ENCODE measurements at regions not wholly inside any gene's neighbourhood (a gene's known extent, or its start where the extent isn't known, plus 50 kb on each side); places are given as distances from the start of the nearest gene placed in this dataset.
"Not testable (repeated sequence)": the region's sequence is repeated elsewhere in the genome, so short reads cannot be mapped to it uniquely, and the experiment has no call there.

DNA sequence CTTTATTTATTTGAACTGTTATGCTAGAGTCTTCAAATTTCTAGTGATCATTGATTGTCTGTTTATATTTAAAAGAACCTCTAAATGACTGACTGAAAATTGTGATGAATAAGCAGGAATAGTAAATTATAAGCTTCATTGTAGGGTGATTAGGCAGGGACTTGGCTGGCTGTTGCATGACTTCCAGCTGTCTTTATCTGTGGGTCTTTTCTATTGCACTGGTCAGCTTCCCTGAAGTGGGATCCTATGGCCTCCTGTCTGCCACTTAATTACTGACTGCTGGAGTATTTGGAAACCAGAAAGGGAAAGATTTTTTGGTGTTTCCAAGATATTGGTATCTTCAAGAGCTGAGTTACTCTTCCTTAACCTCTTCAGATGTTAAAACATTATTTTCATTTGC lies 123.0 kb upstream of the CCNH start:
- Histone ChIP-seq H3K9me3 (ENCODE audit: control insufficient read depth, low read depth, low read length) (no peaks in the 10 kb centered on the region), H3K27me3 (ENCODE audit: control insufficient read depth, insufficient read depth, low read length) (no peaks in the 10 kb centered on the region), H3K27ac (ENCODE audit: low read length) (no peak overlapping the region), H3K4me3 (ENCODE audit: low read length) (no peak overlapping the region), H3K4me1 (ENCODE audit: control insufficient read depth, insufficient read depth, low read length) (no peaks in the 10 kb centered on the region), H3K36me3 (ENCODE audit: control insufficient read depth, insufficient read depth, low read length) (no peaks in the 10 kb centered on the region)
- DNase-seq: no peak

DNA sequence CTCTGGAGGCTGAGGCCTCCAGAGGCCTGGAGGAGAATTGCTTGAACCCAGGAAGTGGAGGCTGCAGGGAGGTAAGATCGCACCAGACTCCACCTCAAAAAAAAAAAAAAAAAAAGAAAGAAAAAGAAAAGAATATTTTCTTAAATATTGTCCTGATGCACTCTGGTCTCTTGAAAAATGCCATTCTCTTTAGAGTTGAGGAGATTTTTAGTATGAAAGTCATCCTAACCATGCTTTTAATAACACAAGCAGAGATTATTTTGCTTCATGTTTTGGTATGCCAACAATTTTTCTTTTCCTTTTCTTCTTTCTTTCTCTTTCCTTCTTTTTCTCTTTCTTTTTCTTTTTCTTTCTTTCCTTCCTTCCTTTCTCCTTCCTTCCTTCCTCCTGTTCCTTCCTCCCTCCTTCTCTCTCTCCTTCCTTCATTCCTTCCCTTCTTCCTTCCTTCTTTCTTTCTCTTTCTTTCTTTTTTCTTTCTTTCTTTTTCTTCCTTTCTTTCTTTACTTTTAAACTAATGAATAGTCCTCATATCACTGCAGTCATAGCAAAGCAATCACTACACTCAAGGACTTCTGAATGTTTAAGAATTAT lies 116.9 kb upstream of the CCNH start:
- Histone ChIP-seq H3K9me3 (ENCODE audit: control insufficient read depth, low read depth, low read length) (no peaks in the 10 kb centered on the region), H3K27me3 (ENCODE audit: control insufficient read depth, insufficient read depth, low read length) (no peaks in the 10 kb centered on the region), H3K4me3 (ENCODE audit: low read length) (no peak overlapping the region), H3K27ac (ENCODE audit: low read length) (no peak overlapping the region), H3K4me1 (ENCODE audit: control insufficient read depth, insufficient read depth, low read length) (no peaks in the 10 kb centered on the region), H3K36me3 (ENCODE audit: control insufficient read depth, insufficient read depth, low read length) (no peaks in the 10 kb centered on the region)
- 100% methylated on average over 1 of the region's 1 CpG for WGBS (ENCODE audit: insufficient coverage, low lambda C conversion rate)
- DNase-seq: no peak

DNA sequence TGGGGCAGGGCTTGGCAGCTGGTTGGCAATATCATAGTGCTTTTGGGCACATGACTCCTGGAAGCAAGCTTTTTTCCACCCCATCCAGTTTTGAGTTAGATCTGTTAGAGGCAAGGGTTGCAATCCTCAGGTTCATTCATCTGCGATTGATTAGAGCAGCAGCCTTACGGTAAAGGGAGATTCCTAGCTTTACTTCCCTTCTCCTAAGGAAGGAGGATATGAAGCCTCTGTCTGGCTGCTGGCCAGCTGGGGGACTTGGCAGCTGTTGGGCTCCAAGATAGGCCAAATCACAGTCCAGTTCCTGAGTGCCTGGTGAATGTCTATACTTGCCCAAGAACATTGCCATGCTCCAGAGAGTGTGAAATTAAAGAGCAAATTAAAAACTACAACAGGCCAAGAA lies 113.4 kb upstream of the CCNH start:
- Histone ChIP-seq H3K27ac (ENCODE audit: low read length) (no peak overlapping the region), H3K4me1 (ENCODE audit: control insufficient read depth, insufficient read depth, low read length) (no peaks in the 10 kb centered on the region), H3K36me3 (ENCODE audit: control insufficient read depth, insufficient read depth, low read length) (no peaks in the 10 kb centered on the region), H3K9me3 (ENCODE audit: control insufficient read depth, low read depth, low read length) (no peaks in the 10 kb centered on the region), H3K27me3 (ENCODE audit: control insufficient read depth, insufficient read depth, low read length) (no peaks in the 10 kb centered on the region), H3K4me3 (ENCODE audit: low read length) (no peak overlapping the region)
- no peak for DNase-seq
- no CpG with 5 or more reads among the region's 2 CpGs for WGBS (ENCODE audit: insufficient coverage, low lambda C conversion rate)

DNA sequence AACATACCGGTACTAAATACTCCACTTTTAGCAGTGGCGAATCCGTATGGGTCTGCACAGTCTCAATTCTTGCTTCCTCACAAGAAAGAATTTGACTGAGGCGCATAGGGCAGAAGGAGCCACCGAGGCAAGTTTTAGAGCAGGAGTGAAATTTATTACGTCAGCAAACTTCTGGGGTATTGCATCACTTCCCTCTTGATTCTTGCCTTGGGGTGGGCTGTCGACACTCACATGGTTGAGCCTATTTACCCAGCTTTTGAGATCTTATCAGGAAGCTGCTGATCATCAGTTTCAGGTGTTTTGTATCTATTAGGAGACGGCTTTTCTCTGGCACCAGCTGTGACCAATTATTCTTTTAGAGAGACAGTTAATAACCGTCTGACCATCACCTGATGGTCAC lies 111.5 kb upstream of the CCNH start:
- Histone ChIP-seq H3K9me3 (ENCODE audit: control insufficient read depth, low read depth, low read length) (no peaks in the 10 kb centered on the region), H3K27me3 (ENCODE audit: control insufficient read depth, insufficient read depth, low read length) (no peaks in the 10 kb centered on the region), H3K27ac (ENCODE audit: low read length) (no peak overlapping the region), H3K4me3 (ENCODE audit: low read length) (no peak overlapping the region), H3K36me3 (ENCODE audit: control insufficient read depth, insufficient read depth, low read length) (no peaks in the 10 kb centered on the region), H3K4me1 (ENCODE audit: control insufficient read depth, insufficient read depth, low read length) (no peaks in the 10 kb centered on the region)
- WGBS (ENCODE audit: insufficient coverage, low lambda C conversion rate): no CpG with 5 or more reads among the region's 9 CpGs
- no peak for DNase-seq

DNA sequence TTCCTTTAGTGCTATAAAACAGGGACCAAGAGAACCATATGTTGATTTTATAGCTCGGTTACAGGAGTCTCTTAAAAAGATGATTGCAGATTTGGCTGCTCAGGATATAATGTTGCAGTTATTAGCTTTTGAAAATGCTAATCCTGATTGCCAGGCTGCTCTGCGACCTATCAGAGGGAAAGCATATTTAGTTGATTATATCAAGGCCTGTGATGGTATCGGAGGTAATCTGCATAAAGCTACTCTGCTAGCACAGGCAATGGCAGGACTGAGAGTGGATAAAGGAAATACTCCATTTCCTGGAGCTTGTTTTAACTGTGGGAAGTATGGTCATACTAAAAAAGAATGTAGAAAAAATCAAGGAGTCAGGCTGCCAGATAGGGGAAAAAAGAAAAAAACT lies 99.0 kb upstream of the CCNH start:
- no CpG with 5 or more reads among the region's 3 CpGs for WGBS (ENCODE audit: insufficient coverage, low lambda C conversion rate)
- H3K36me3 ChIP-seq (ENCODE audit: control insufficient read depth, insufficient read depth, low read length); H3K27me3 ChIP-seq (ENCODE audit: control insufficient read depth, insufficient read depth, low read length); H3K4me1 ChIP-seq (ENCODE audit: control insufficient read depth, insufficient read depth, low read length); H3K9me3 ChIP-seq (ENCODE audit: control insufficient read depth, low read depth, low read length); H3K27ac ChIP-seq (ENCODE audit: low read length); H3K4me3 ChIP-seq (ENCODE audit: low read length); DNase-seq: not testable (repeated sequence)

DNA sequence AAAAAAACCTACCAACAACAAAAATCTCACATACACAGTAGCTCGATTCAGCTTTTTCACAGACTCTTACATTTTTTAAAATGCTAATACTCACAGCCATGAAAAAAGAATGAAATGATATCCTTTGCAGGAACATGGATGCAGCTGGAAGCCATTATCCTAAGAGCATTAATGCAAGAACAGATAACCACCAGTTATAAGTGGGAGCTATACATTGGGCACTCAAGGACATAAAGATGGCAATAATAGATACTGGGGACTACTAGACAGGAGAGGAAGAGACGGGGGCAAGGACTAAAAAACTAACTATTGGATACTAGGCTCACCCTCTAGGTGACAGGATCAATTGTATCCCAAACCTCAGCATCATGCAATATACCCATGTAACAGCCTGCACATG lies 90.3 kb upstream of the CCNH start:
- Histone ChIP-seq H3K27me3 (ENCODE audit: control insufficient read depth, insufficient read depth, low read length) (no peaks in the 10 kb centered on the region), H3K9me3 (ENCODE audit: control insufficient read depth, low read depth, low read length) (no peaks in the 10 kb centered on the region), H3K36me3 (ENCODE audit: control insufficient read depth, insufficient read depth, low read length) (no peaks in the 10 kb centered on the region), H3K4me1 (ENCODE audit: control insufficient read depth, insufficient read depth, low read length) (no peaks in the 10 kb centered on the region), H3K27ac (ENCODE audit: low read length) (no peak overlapping the region), H3K4me3 (ENCODE audit: low read length) (no peak overlapping the region)
- no peak for DNase-seq
- WGBS (ENCODE audit: insufficient coverage, low lambda C conversion rate): 57% methylated on average over 1 of the region's 2 CpGs

DNA sequence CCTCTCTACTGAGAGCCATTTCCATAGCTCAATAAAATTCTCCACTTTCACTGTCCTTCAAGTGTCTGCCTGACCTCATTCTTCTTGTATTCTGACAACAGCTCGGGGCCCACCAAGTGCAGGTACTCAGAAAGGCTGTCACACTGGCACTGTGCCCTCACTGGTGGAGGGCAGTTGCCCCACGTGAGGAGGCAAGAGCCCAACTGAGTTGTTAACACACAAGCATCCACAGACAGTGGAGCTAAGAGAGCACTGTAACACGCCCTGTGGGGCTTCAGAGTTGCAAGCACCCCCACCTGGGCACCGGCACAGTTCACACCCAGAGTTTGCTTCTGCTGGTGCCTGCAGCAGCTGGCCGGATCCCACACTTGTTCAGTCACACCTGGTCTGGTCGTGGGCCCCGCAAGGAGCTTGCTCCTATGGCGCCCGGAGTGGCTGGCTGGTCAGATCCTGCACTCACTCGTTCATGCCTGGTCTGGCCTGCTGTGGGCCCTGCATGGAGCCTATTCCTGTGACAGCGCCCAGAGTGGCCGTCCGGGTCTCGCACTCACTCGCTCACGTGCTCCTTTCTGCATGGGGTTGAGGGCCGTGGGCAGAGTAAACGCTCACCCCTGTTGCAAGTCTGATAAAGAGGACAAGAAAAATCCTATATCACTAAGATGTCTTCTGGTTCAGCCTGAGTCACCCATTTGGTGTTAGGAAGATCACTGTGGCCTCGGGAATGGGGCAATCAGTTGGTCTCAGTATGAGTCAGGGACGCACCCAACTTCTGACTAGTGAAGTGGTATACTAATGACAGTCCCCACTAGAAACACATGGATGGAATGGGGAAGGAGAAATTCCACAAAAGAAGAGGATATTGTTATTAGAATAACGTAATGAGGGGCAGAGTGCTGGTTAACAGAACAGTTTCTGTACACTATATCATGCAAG lies 87.0 kb upstream of the CCNH start:
- H3K36me3 ChIP-seq (ENCODE audit: control insufficient read depth, insufficient read depth, low read length): no peaks in the 10 kb centered on the region
- H3K9me3 ChIP-seq (ENCODE audit: control insufficient read depth, low read depth, low read length): no peaks in the 10 kb centered on the region
- H3K4me1 ChIP-seq (ENCODE audit: control insufficient read depth, insufficient read depth, low read length): no peaks in the 10 kb centered on the region
- no peaks in the 10 kb centered on the region for H3K27me3 ChIP-seq (ENCODE audit: control insufficient read depth, insufficient read depth, low read length)
- no CpG with 5 or more reads among the region's 21 CpGs for WGBS (ENCODE audit: insufficient coverage, low lambda C conversion rate)
- peak in 1 of 2 donors; percentile 2 for DNase-seq
- H3K27ac ChIP-seq (ENCODE audit: low read length): no peak overlapping the region
- no peak overlapping the region for H3K4me3 ChIP-seq (ENCODE audit: low read length)
